ENCODE measurements at regions not wholly inside any gene's neighbourhood (a gene's known extent, or its start where the extent isn't known, plus 50 kb on each side); places are given as distances from the start of the nearest gene placed in this dataset.
"Not testable (repeated sequence)": the region's sequence is repeated elsewhere in the genome, so short reads cannot be mapped to it uniquely, and the experiment has no call there.

- ChIA-PET CTCF (no interaction called here), POLR2A (ENCODE audit: low non-redundant PET) (no interaction called here)
- no TSS peak for BruUV-seq (replicated peaks)
- Histone ChIP-seq H3K27ac (ENCODE audit: low read depth, low read length, poor library complexity, severe bottlenecking) (no peak overlapping the region), H3K9me3 (ENCODE audit: low read depth, low read length, poor library complexity, severe bottlenecking) (no peaks in the 10 kb centered on the region), H3K36me3 (ENCODE audit: insufficient read depth, low read length, poor library complexity, severe bottlenecking) (no peaks in the 10 kb centered on the region), H3K4me1 (ENCODE audit: insufficient read depth, low read length, poor library complexity, severe bottlenecking) (no peaks in the 10 kb centered on the region), H3K4me3 (ENCODE audit: low read depth, low read length, poor library complexity, severe bottlenecking) (no peak overlapping the region), H3K27me3 (replicated peaks; ENCODE audit: insufficient read depth, low read depth, low read length, poor library complexity) (no peaks in the 10 kb centered on the region)
- intact Hi-C loops (cut with micrococcal nuclease; ENCODE audit: unreplicated experiment), result no loop called here
- no peak for TF ChIP-seq CTCF (conservative IDR thresholded peaks at IDR 0.05; ENCODE audit: low read depth, low read length)
- no peak for TF ChIP-seq EZH2 (IDR thresholded peaks at IDR 0.05; ENCODE audit: borderline replicate concordance, low read depth, low read length, poor library complexity, severe bottlenecking)
- DNase-seq (ENCODE audit: low spot score), result no peak
Observed at GRCh38 chr5:96111080-96111756, 149.6 kb upstream of the ELL2 start.

GRCh38 chr5:96110300-96110699 is 148.6 kb upstream of the ELL2 start:
- ChIA-PET CTCF (no interaction called here), POLR2A (ENCODE audit: low non-redundant PET) (no interaction called here)

GRCh38 chr5:96108629-96109028 is 147.0 kb upstream of the ELL2 start:
- BruUV-seq (replicated peaks); H3K4me3 ChIP-seq (ENCODE audit: low read depth, low read length, poor library complexity, severe bottlenecking); H3K9me3 ChIP-seq (ENCODE audit: low read depth, low read length, poor library complexity, severe bottlenecking); POLR2A ChIA-PET (ENCODE audit: low non-redundant PET); intact Hi-C loops (cut with micrococcal nuclease; ENCODE audit: unreplicated experiment); H3K27ac ChIP-seq (ENCODE audit: low read depth, low read length, poor library complexity, severe bottlenecking); H3K27me3 ChIP-seq (replicated peaks; ENCODE audit: insufficient read depth, low read depth, low read length, poor library complexity); H3K4me1 ChIP-seq (ENCODE audit: insufficient read depth, low read length, poor library complexity, severe bottlenecking); CTCF ChIA-PET; DNase-seq (ENCODE audit: low spot score); H3K36me3 ChIP-seq (ENCODE audit: insufficient read depth, low read length, poor library complexity, severe bottlenecking): not testable (repeated sequence)

More at GRCh38 chr5:96110300-96110699, 148.6 kb upstream of the ELL2 start:
- intact Hi-C loops (cut with micrococcal nuclease; ENCODE audit: unreplicated experiment), result no loop called here
- TF ChIP-seq CTCF (conservative IDR thresholded peaks at IDR 0.05; ENCODE audit: low read depth, low read length) (no peak), EZH2 (IDR thresholded peaks at IDR 0.05; ENCODE audit: borderline replicate concordance, low read depth, low read length, poor library complexity, severe bottlenecking) (no peak)
- Histone ChIP-seq H3K9me3 (ENCODE audit: low read depth, low read length, poor library complexity, severe bottlenecking) (no peaks in the 10 kb centered on the region), H3K4me1 (ENCODE audit: insufficient read depth, low read length, poor library complexity, severe bottlenecking) (no peaks in the 10 kb centered on the region), H3K4me3 (ENCODE audit: low read depth, low read length, poor library complexity, severe bottlenecking) (no peak overlapping the region), H3K27ac (ENCODE audit: low read depth, low read length, poor library complexity, severe bottlenecking) (no peak overlapping the region), H3K27me3 (replicated peaks; ENCODE audit: insufficient read depth, low read depth, low read length, poor library complexity) (no peaks in the 10 kb centered on the region), H3K36me3 (ENCODE audit: insufficient read depth, low read length, poor library complexity, severe bottlenecking) (no peaks in the 10 kb centered on the region)
- no peak for DNase-seq (ENCODE audit: low spot score)
- BruUV-seq (replicated peaks), result no TSS peak

GRCh38 chr5:96103829-96104228 is 142.2 kb upstream of the ELL2 start:
- H3K9me3 ChIP-seq (ENCODE audit: low read depth, low read length, poor library complexity, severe bottlenecking); DNase-seq (ENCODE audit: low spot score); H3K36me3 ChIP-seq (ENCODE audit: insufficient read depth, low read length, poor library complexity, severe bottlenecking); POLR2A ChIA-PET (ENCODE audit: low non-redundant PET); H3K27ac ChIP-seq (ENCODE audit: low read depth, low read length, poor library complexity, severe bottlenecking); CTCF ChIA-PET; H3K4me1 ChIP-seq (ENCODE audit: insufficient read depth, low read length, poor library complexity, severe bottlenecking); H3K27me3 ChIP-seq (replicated peaks; ENCODE audit: insufficient read depth, low read depth, low read length, poor library complexity); BruUV-seq (replicated peaks); H3K4me3 ChIP-seq (ENCODE audit: low read depth, low read length, poor library complexity, severe bottlenecking); intact Hi-C loops (cut with micrococcal nuclease; ENCODE audit: unreplicated experiment): not testable (repeated sequence)
